ENCODE measurements at regions not wholly inside any gene's neighbourhood (a gene's known extent, or its start where the extent isn't known, plus 50 kb on each side); places are given as distances from the start of the nearest gene placed in this dataset.

DNA sequence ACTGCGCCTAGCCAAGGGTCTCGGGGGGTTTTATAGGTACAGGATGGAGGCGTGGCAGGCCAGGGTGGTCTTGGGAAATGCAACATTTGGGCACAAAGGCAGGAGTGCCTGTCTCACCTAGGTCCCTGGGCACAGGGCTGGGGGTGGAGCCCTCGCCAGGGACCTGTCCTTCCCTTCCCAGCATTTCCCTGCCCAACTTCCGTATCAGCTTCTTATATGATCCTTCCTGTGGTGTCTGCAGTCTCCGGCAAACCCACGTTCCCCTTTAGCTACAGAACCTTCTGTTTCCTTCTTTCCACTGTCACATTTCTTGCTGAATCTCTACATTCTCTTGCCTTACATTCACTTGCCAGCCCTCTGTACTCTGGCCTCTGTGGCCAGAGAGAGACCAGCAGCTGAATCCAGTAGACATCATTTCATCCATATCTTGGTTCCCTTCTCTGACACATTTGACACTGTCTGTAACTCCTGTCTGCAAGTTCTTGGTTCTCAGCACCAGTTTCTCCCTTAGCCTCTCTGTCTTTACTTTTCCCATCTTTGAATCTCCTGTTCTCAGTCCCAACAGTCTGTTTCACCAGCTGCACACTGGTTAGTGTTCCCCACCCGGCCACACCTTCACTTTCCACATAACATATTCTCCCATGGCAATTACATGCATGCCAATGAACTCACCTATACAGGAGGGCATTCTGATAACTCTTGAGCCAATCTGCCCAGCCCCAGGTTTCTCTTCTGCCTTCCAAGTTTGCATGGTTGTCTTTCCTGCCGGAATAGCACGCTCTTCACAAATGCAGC is 134.7 kb upstream of the ZNF608 start:
- TF ChIP-seq POLR2AphosphoS5 (IDR thresholded peaks at IDR 0.05) (no peak), EP300 (IDR thresholded peaks at IDR 0.05) (no peak), POLR2A (IDR thresholded peaks at IDR 0.05) (no peak)
- TF ChIP-seq, protein P1, sequence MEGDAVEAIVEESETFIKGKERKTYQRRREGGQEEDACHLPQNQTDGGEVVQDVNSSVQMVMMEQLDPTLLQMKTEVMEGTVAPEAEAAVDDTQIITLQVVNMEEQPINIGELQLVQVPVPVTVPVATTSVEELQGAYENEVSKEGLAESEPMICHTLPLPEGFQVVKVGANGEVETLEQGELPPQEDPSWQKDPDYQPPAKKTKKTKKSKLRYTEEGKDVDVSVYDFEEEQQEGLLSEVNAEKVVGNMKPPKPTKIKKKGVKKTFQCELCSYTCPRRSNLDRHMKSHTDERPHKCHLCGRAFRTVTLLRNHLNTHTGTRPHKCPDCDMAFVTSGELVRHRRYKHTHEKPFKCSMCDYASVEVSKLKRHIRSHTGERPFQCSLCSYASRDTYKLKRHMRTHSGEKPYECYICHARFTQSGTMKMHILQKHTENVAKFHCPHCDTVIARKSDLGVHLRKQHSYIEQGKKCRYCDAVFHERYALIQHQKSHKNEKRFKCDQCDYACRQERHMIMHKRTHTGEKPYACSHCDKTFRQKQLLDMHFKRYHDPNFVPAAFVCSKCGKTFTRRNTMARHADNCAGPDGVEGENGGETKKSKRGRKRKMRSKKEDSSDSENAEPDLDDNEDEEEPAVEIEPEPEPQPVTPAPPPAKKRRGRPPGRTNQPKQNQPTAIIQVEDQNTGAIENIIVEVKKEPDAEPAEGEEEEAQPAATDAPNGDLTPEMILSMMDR (IDR thresholded peaks at IDR 0.05), result no peak

Measured in sigmoid colon (tissue), 4 donors.